Uterus (tissue), 2 donors: ENCODE measurements at regions not wholly inside any gene's neighbourhood (a gene's known extent, or its start where the extent isn't known, plus 50 kb on each side); places are given as distances from the start of the nearest gene placed in this dataset.

Experiments
- POLR2A ChIP-seq, 2 donors: fragments of 450-650 bp; IDR thresholded peaks; one replicate each; pipeline ENCODE4 v1.6.1; 2016; ENCODE audit warnings: antibody characterized with exemption in 2 of 2, mild to moderate bottlenecking in 1 of 2, moderate library complexity in 1 of 2
- TF ChIP-seq, protein P1 (sequence below), 4 experiments: fragments of 200-600 bp in 2 of 4; fragments of 450-650 bp in 2 of 4; sonication (generic) in 2 of 4; IDR thresholded peaks; one replicate each; pipeline ENCODE4 v1.5.1; 2016 to 2019; ENCODE audit warnings: antibody characterized with exemption in 4 of 4, mild to moderate bottlenecking in 2 of 4, moderate library complexity in 1 of 4

DNA sequence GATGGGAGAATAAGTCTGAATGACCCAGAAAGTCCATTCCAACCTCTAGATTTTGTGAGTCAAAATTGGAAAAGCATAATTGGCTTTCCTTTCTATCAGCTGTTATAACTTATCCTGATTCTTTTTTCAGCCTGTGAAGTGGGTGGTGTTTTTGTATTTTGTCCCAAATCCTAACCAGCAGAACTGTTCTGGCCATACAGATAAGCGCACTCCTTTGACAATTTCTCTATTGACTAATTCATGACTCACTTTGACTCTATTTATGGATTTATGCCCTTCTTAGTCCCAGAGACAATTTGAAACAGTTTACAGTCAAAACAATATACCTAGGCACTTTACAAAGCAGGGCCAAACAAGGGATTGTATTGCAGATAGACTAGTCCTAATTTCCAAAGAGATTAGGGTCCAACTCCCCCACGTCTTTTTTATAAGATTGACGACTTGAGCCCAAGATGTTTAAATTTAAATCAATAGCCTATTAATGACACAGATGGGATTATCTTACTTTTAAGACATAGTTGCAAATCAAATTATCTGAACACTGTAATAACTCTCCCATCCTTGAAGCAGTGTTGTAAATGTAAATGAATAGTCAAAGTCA lies 301.7 kb upstream of the SEMA6A start:
- TF ChIP-seq, protein P1, sequence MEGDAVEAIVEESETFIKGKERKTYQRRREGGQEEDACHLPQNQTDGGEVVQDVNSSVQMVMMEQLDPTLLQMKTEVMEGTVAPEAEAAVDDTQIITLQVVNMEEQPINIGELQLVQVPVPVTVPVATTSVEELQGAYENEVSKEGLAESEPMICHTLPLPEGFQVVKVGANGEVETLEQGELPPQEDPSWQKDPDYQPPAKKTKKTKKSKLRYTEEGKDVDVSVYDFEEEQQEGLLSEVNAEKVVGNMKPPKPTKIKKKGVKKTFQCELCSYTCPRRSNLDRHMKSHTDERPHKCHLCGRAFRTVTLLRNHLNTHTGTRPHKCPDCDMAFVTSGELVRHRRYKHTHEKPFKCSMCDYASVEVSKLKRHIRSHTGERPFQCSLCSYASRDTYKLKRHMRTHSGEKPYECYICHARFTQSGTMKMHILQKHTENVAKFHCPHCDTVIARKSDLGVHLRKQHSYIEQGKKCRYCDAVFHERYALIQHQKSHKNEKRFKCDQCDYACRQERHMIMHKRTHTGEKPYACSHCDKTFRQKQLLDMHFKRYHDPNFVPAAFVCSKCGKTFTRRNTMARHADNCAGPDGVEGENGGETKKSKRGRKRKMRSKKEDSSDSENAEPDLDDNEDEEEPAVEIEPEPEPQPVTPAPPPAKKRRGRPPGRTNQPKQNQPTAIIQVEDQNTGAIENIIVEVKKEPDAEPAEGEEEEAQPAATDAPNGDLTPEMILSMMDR (IDR thresholded peaks at IDR 0.05), result no peak
- TF ChIP-seq POLR2A (IDR thresholded peaks at IDR 0.05), result no peak
